B cell (primary cell): ENCODE measurements at regions not wholly inside any gene's neighbourhood (a gene's known extent, or its start where the extent isn't known, plus 50 kb on each side); places are given as distances from the start of the nearest gene placed in this dataset.

Experiments
- ATAC-seq: fragments of 200-7000 bp; cut with Tn5 transposase; one replicate; pipeline ENCODE4 v1.10.0; 2021; ENCODE audit warnings: low read depth, mild to moderate bottlenecking, moderate number of reproducible peaks, moderate library complexity
- CTCF ChIA-PET: fragments of 350-600 bp; sonication (Branson Sonifier 250); formaldehyde crosslinking; loops from one replicate; lab custom pipeline; 2021; ENCODE audit warnings: antibody characterized with exemption, inconsistent platforms; lab: Charles Lee
- POLR2A ChIA-PET: fragments of 350-600 bp; sonication (Branson Sonifier 250); formaldehyde crosslinking; loops from one replicate; lab custom pipeline; 2021; ENCODE audit warnings: antibody characterized with exemption; lab: Charles Lee
- DNase-seq: peaks from one replicate; pipeline ENCODE4 v3.0.0; 2013
- H2AFZ ChIP-seq: 2 replicates; pipeline ENCODE4 v1.6.1; 2012; ENCODE audit warnings: mild to moderate bottlenecking, low read depth, low read length; ENCODE audit not compliant: insufficient read depth, poor library complexity, severe bottlenecking
- H3K27ac ChIP-seq, 2 donors: 1 replicate in 1 of 2; 2 replicates in 1 of 2; pipeline ENCODE4 v1.5.1; 2012 to 2013; ENCODE audit warnings: low read length in 2 of 2, mild to moderate bottlenecking in 2 of 2, moderate library complexity in 1 of 2
- H3K27me3 ChIP-seq, 4 experiments: fragments of 200-600 bp in 1 of 4; sonication (generic) in 1 of 4; replicated peaks in 1 of 4; 1 replicate in 2 of 4; 2 replicates in 2 of 4; pipeline versions ENCODE4 v1.6.1 to v1.7.0; 2013 to 2016; ENCODE audit warnings: low read length in 3 of 4, mild to moderate bottlenecking in 2 of 4, mixed read lengths in 1 of 4, moderate library complexity in 1 of 4; ENCODE audit not compliant: insufficient read depth in 4 of 4, control insufficient read depth in 3 of 4; ENCODE audit errors: control extremely low read depth in 1 of 4
- H3K36me3 ChIP-seq, 2 experiments: replicated peaks in 1 of 2; 1 replicate in 1 of 2; 2 replicates in 1 of 2; pipeline versions ENCODE4 v1.6.1 to v1.7.1; 2013; ENCODE audit warnings: low read length in 1 of 2; ENCODE audit not compliant: insufficient read depth in 2 of 2, control insufficient read depth in 1 of 2; ENCODE audit errors: control extremely low read depth in 1 of 2, extremely low read depth in 1 of 2
- H3K4me1 ChIP-seq, 2 donors: fragments of 200-600 bp in 1 of 2; sonication (generic) in 1 of 2; 1 replicate in 1 of 2; 2 replicates in 1 of 2; pipeline versions ENCODE4 v1.5.1 to v1.6.1; 2013 to 2017; ENCODE audit warnings: low read length in 2 of 2; ENCODE audit not compliant: control insufficient read depth in 2 of 2, insufficient read depth in 2 of 2
- H3K4me2 ChIP-seq: replicated peaks from 2 replicates; pipeline ENCODE3; 2012; ENCODE audit warnings: mild to moderate bottlenecking, low read depth, low read length; ENCODE audit not compliant: poor library complexity, severe bottlenecking
- H3K4me3 ChIP-seq, 5 experiments: fragments of 200-600 bp in 1 of 5; sonication (generic) in 1 of 5; 1 replicate in 3 of 5; 2 replicates in 2 of 5; pipeline versions ENCODE4 v1.5.1 to v1.7.0; 2011 to 2016; ENCODE audit warnings: low read length in 4 of 5, mild to moderate bottlenecking in 4 of 5, low read depth in 2 of 5, control low read depth in 1 of 5, moderate library complexity in 1 of 5; ENCODE audit not compliant: insufficient read depth in 1 of 5; ENCODE audit errors: control extremely low read depth in 1 of 5, extremely low read depth in 1 of 5
- H3K79me2 ChIP-seq: fragments of 200-600 bp; sonication (generic); one replicate; pipeline ENCODE4 v1.6.0; 2016; ENCODE audit warnings: low read length; ENCODE audit not compliant: control insufficient read depth, insufficient read depth
- H3K9ac ChIP-seq: fragments of 200-600 bp; sonication (generic); 2 replicates; pipeline ENCODE4 v1.6.1; 2017; ENCODE audit warnings: mild to moderate bottlenecking, low read length, moderate library complexity
- H3K9me3 ChIP-seq, 3 donors: one replicate each; pipeline versions ENCODE4 v1.6.1 to v1.7.1; 2013; ENCODE audit warnings: low read length in 2 of 3; ENCODE audit not compliant: control insufficient read depth in 2 of 3, insufficient read depth in 1 of 3; ENCODE audit errors: control extremely low read depth in 1 of 3
- H4K20me1 ChIP-seq: 2 replicates; pipeline ENCODE4 v1.6.0; 2012; ENCODE audit warnings: mild to moderate bottlenecking, low read length; ENCODE audit not compliant: insufficient read depth, control insufficient read depth, poor library complexity, severe bottlenecking
- H3K27ac Mint-ChIP-seq: one replicate; pipeline ENCODE4 v1.8.0; 2021; ENCODE audit warnings: mixed read lengths
- H3K27me3 Mint-ChIP-seq: one replicate; pipeline ENCODE4 v1.8.0; 2021; ENCODE audit warnings: mixed read lengths
- H3K4me1 Mint-ChIP-seq: one replicate; pipeline ENCODE4 v1.8.0; 2021; ENCODE audit warnings: mixed read lengths
- H3K4me3 Mint-ChIP-seq: one replicate; pipeline ENCODE4 v1.8.0; 2021; ENCODE audit warnings: mixed read lengths
- H3K9me3 Mint-ChIP-seq: one replicate; pipeline ENCODE4 v1.8.0; 2022; ENCODE audit warnings: mixed read lengths; ENCODE audit not compliant: insufficient read depth
- CTCF ChIP-seq: fragments of 200-600 bp; IDR thresholded peaks from one replicate; pipeline ENCODE4 v1.8.0; 2022; ENCODE audit warnings: antibody characterized with exemption, mild to moderate bottlenecking
- EZH2 ChIP-seq: IDR thresholded peaks from 2 replicates; pipeline ENCODE4 v1.6.1; 2012; ENCODE audit warnings: borderline replicate concordance, low read depth, mild to moderate bottlenecking, moderate library complexity, low read length; ENCODE audit not compliant: insufficient read depth, poor library complexity, severe bottlenecking
- WGBS: methylation state at CpG from one replicate; pipeline ENCODE4 v1.1.5; 2013; ENCODE audit warnings: missing lambda C conversion rate; ENCODE audit not compliant: insufficient coverage; 5-methylcytosine and 5-hydroxymethylcytosine counted together
- intact Hi-C: fragments of 100-400 bp; cut with micrococcal nuclease; formaldehyde crosslinking; loops from one replicate; pipeline ENCODE4 v1.10.0; 2022

GRCh38 chr4:121455285-121455684 is 74.5 kb upstream of the QRFPR start:
- Histone ChIP-seq H3K79me2 (no peaks in the 10 kb centered on the region), H2AFZ (no peak overlapping the region), H3K4me3 (no peak overlapping the region), H3K36me3 (no peaks in the 10 kb centered on the region), H3K27me3 (peaks cover 0 to 7% (median 0%) of the 10 kb centered on the region in 4 experiments), H4K20me1 (no peaks in the 10 kb centered on the region), H3K4me1 (no peaks in the 10 kb centered on the region), H3K9ac (no peak overlapping the region), H3K9me3 (no peaks in the 10 kb centered on the region), H3K4me2 (no peak overlapping the region), H3K27ac (no peak overlapping the region)
- TF ChIP-seq CTCF, result no peak
- no peak for TF ChIP-seq EZH2
- Mint-ChIP-seq H3K9me3 (no peaks in the 10 kb centered on the region), H3K4me1 (no peaks in the 10 kb centered on the region), H3K27me3 (peaks cover 9% of the 10 kb centered on the region), H3K4me3 (no peak overlapping the region), H3K27ac (no peak overlapping the region)
- ChIA-PET CTCF (no interaction called here), POLR2A (no interaction called here)
- ATAC-seq (no peak), DNase-seq (no peak)
- WGBS, result 100% methylated on average over 1 of the region's 3 CpGs
- intact Hi-C loops, result no loop called here

DNA sequence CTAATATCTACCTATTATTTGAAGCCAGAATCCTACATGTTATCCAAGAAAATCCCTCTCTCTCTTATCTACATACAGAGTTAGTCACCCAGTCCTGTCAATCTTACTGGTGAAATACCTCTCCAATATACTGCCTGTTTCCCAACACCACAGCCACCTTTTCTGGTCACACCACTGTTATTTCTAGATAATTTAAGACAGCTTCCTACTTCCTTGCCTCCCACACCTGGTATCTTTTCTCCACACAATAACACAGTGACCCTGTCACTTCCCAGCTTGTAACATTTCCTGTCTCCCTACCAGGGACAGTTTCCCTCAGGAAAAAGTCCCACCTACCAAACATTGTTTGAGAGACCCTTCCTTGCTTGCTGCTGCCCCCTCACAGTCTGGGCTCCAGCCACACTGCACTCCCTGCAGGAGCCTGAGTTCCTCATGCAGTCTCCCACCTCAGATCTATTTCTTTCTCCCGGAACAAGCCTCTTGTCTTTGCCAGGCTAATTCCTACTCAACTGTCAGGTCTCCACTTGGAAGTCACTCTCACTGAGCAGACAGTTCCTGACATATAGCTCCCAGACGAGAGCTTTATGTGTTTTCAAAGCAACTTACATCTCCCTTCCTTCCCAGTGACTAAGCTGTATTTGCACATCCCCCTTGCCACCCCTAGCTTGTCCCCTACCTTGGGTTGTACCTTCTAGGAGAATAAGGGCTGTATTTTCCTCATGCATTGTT is 73.6 kb upstream of the QRFPR start:
- no peak overlapping the region for H3K4me3 Mint-ChIP-seq
- ChIA-PET POLR2A (no interaction called here), CTCF (no interaction called here)
- H3K4me3 ChIP-seq, result no peak overlapping the region
- peaks cover 0 to 7% (median 0%) of the 10 kb centered on the region in 4 experiments for H3K27me3 ChIP-seq
- H3K4me1 ChIP-seq, result no peaks in the 10 kb centered on the region
- WGBS, result 43% methylated on average over 2 of the region's 2 CpGs
- H3K27ac ChIP-seq, result no peak overlapping the region
- H3K79me2 ChIP-seq, result no peaks in the 10 kb centered on the region
- no peaks in the 10 kb centered on the region for H3K9me3 ChIP-seq
- no peak overlapping the region for H2AFZ ChIP-seq
- intact Hi-C loops, result no loop called here
- no peak overlapping the region for H3K4me2 ChIP-seq
- no peak for ATAC-seq
- TF ChIP-seq EZH2 (no peak), CTCF (no peak)
- no peak overlapping the region for H3K27ac Mint-ChIP-seq
- H3K9me3 Mint-ChIP-seq, result no peaks in the 10 kb centered on the region
- no peaks in the 10 kb centered on the region for H3K4me1 Mint-ChIP-seq
- H4K20me1 ChIP-seq, result no peaks in the 10 kb centered on the region
- H3K27me3 Mint-ChIP-seq, result peaks cover 9% of the 10 kb centered on the region
- no peak overlapping the region for H3K9ac ChIP-seq
- H3K36me3 ChIP-seq, result no peaks in the 10 kb centered on the region
- DNase-seq, result no peak
